MM.1S (cell line): ENCODE measurements at regions not wholly inside any gene's neighbourhood (a gene's known extent, or its start where the extent isn't known, plus 50 kb on each side); places are given as distances from the start of the nearest gene placed in this dataset.

Experiments used
- DNase-seq: peaks from one replicate; pipeline ENCODE4 v3.0.0-alpha.2; 2015
- H2AFZ ChIP-seq: fragments of 300-600 bp; sonication (generic); 2 replicates; pipeline ENCODE4 v1.6.0; 2016; ENCODE audit warnings: antibody characterized with exemption, low read length
- H3F3A ChIP-seq: fragments of 300-600 bp; sonication (generic); 2 replicates; pipeline ENCODE4 v1.6.1; 2016; ENCODE audit warnings: mild to moderate bottlenecking, antibody characterized with exemption, low read length, moderate library complexity, mixed read lengths; ENCODE audit not compliant: insufficient read depth
- H3K27ac ChIP-seq: fragments of 300-600 bp; sonication (generic); 2 replicates; pipeline ENCODE4 v1.5.1; 2016; ENCODE audit warnings: mild to moderate bottlenecking, low read length
- H3K27me3 ChIP-seq: fragments of 300-600 bp; sonication (generic); replicated peaks from 2 replicates; pipeline ENCODE4 v1.6.0; 2016; ENCODE audit warnings: low read length; ENCODE audit not compliant: insufficient read depth
- H3K36me3 ChIP-seq: fragments of 300-600 bp; sonication (generic); replicated peaks from 2 replicates; pipeline ENCODE4 v1.6.1; 2016; ENCODE audit warnings: mild to moderate bottlenecking, low read length, mixed read lengths; ENCODE audit not compliant: insufficient read depth
- H3K4me1 ChIP-seq: fragments of 300-600 bp; sonication (generic); 2 replicates; pipeline ENCODE4 v1.6.1; 2016; ENCODE audit warnings: low read length, mixed read lengths
- H3K4me2 ChIP-seq: fragments of 300-600 bp; sonication (generic); 2 replicates; pipeline ENCODE4 v1.6.0; 2016; ENCODE audit warnings: low read depth, low read length
- H3K4me3 ChIP-seq: fragments of 300-600 bp; sonication (generic); 2 replicates; pipeline ENCODE4 v1.5.1; 2016; ENCODE audit warnings: low read length, mixed read lengths
- H3K79me2 ChIP-seq: fragments of 300-600 bp; sonication (generic); 2 replicates; pipeline ENCODE4 v1.6.1; 2016; ENCODE audit warnings: mixed run types, low read length, mixed read lengths
- H3K9ac ChIP-seq: fragments of 300-600 bp; sonication (generic); 2 replicates; pipeline ENCODE4 v1.6.1; 2016; ENCODE audit warnings: low read length, mixed read lengths
- H3K9me2 ChIP-seq: fragments of 300-600 bp; sonication (generic); replicated peaks from 2 replicates; pipeline ENCODE4 v1.6.1; 2016; ENCODE audit warnings: mild to moderate bottlenecking, low read length, mixed read lengths; ENCODE audit not compliant: insufficient read depth
- H3K9me3 ChIP-seq: fragments of 300-600 bp; sonication (generic); replicated peaks from 2 replicates; pipeline ENCODE4 v1.6.1; 2016; ENCODE audit warnings: mild to moderate bottlenecking, low read length, mixed read lengths; ENCODE audit not compliant: insufficient read depth
- H4K20me1 ChIP-seq: fragments of 300-600 bp; sonication (generic); 2 replicates; pipeline ENCODE4 v1.6.1; 2016; ENCODE audit warnings: mild to moderate bottlenecking, low read length, moderate library complexity, mixed read lengths; ENCODE audit not compliant: insufficient read depth
- CTCF ChIP-seq: fragments of 300-600 bp; sonication (generic); IDR thresholded peaks from 2 replicates; pipeline ENCODE4 v1.5.1; 2016; ENCODE audit warnings: antibody characterized with exemption, low read length, mixed read lengths
- EZH2 ChIP-seq: fragments of 300-600 bp; sonication (generic); optimal IDR thresholded peaks from 2 replicates; pipeline ENCODE3; 2017; ENCODE audit warnings: low read depth, mild to moderate bottlenecking, antibody characterized with exemption, low read length, mixed read lengths
- EZH2phosphoT487 ChIP-seq: fragments of 300-600 bp; sonication (generic); IDR thresholded peaks from 2 replicates; pipeline ENCODE4 v1.6.1; 2018; ENCODE audit warnings: antibody characterized with exemption, low read length

GRCh38 chr2:12584338-12584737, 132.4 kb upstream of the TRIB2 start:
- Histone ChIP-seq H3K9me2 (no peaks in the 10 kb centered on the region), H3F3A (peaks cover 12% of the 10 kb centered on the region), H3K79me2 (no peaks in the 10 kb centered on the region), H3K4me3 (no peak overlapping the region), H3K4me2 (no peak overlapping the region), H3K9me3 (no peaks in the 10 kb centered on the region), H3K9ac (no peak overlapping the region), H3K27ac (no peak overlapping the region), H3K27me3 (0 out of 2 replicates have a peak, but pooled peaks cover 4% of the 10 kb centered on the region), H4K20me1 (no peaks in the 10 kb centered on the region), H3K4me1 (peaks cover 12% of the 10 kb centered on the region), H2AFZ (no peak overlapping the region), H3K36me3 (no peaks in the 10 kb centered on the region)
- no peak for DNase-seq
- TF ChIP-seq EZH2phosphoT487 (no peak), EZH2 (no peak), CTCF (no peak)

GRCh38 chr2:12585784-12586183, 131.0 kb upstream of the TRIB2 start:
- H3F3A ChIP-seq, result peaks cover 12% of the 10 kb centered on the region
- H3K9ac ChIP-seq, result no peak overlapping the region
- H3K79me2 ChIP-seq, result no peaks in the 10 kb centered on the region
- H4K20me1 ChIP-seq, result no peaks in the 10 kb centered on the region
- no peak overlapping the region for H2AFZ ChIP-seq
- H3K4me3 ChIP-seq, result no peak overlapping the region
- no peak for DNase-seq
- H3K9me2 ChIP-seq, result no peaks in the 10 kb centered on the region
- TF ChIP-seq EZH2phosphoT487, result no peak
- TF ChIP-seq EZH2, result no peak
- TF ChIP-seq CTCF, result no peak
- no peak overlapping the region for H3K27ac ChIP-seq
- peaks cover 12% of the 10 kb centered on the region for H3K4me1 ChIP-seq
- no peak overlapping the region for H3K4me2 ChIP-seq
- H3K27me3 ChIP-seq, result 0 out of 2 replicates have a peak, but pooled peaks cover 4% of the 10 kb centered on the region
- no peaks in the 10 kb centered on the region for H3K9me3 ChIP-seq
- H3K36me3 ChIP-seq, result no peaks in the 10 kb centered on the region

GRCh38 chr2:12587228-12587627, 129.5 kb upstream of the TRIB2 start:
- no peaks in the 10 kb centered on the region for H3K9me3 ChIP-seq
- H3K79me2 ChIP-seq, result no peaks in the 10 kb centered on the region
- H3K9ac ChIP-seq, result no peak overlapping the region
- no peak overlapping the region for H3K4me3 ChIP-seq
- H2AFZ ChIP-seq, result no peak overlapping the region
- no peak overlapping the region for H3K27ac ChIP-seq
- no peaks in the 10 kb centered on the region for H3K36me3 ChIP-seq
- no peak for TF ChIP-seq EZH2
- no peak for DNase-seq
- no peaks in the 10 kb centered on the region for H4K20me1 ChIP-seq
- 0 out of 2 replicates have a peak, but pooled peaks cover 4% of the 10 kb centered on the region for H3K27me3 ChIP-seq
- no peaks in the 10 kb centered on the region for H3K9me2 ChIP-seq
- peaks cover 12% of the 10 kb centered on the region for H3F3A ChIP-seq
- H3K4me2 ChIP-seq, result no peak overlapping the region
- peaks cover 12% of the 10 kb centered on the region for H3K4me1 ChIP-seq

- no peak overlapping the region for H2AFZ ChIP-seq
- TF ChIP-seq EZH2, result no peak
- TF ChIP-seq CTCF, result no peak
- TF ChIP-seq EZH2phosphoT487, result no peak
These were observed 128.8 kb upstream of the TRIB2 start for GRCh38 chr2:12587729-12588522.

More at GRCh38 chr2:12587729-12588522, 128.8 kb upstream of the TRIB2 start:
- Histone ChIP-seq H3K9ac (no peak overlapping the region), H3K9me2 (no peaks in the 10 kb centered on the region), H4K20me1 (no peaks in the 10 kb centered on the region), H3K4me2 (peak overlapping the region; percentile 27; the same call in 1 of the 2 replicates), H3K79me2 (no peaks in the 10 kb centered on the region), H3K36me3 (no peaks in the 10 kb centered on the region), H3K4me3 (no peak overlapping the region), H3K27ac (no peak overlapping the region), H3F3A (peaks cover 12% of the 10 kb centered on the region), H3K27me3 (0 out of 2 replicates have a peak, but pooled peaks cover 4% of the 10 kb centered on the region), H3K9me3 (no peaks in the 10 kb centered on the region), H3K4me1 (peaks cover 12% of the 10 kb centered on the region)
- DNase-seq, result peak; percentile 59
